C4-2B (cell line): ENCODE measurements at regions not wholly inside any gene's neighbourhood (a gene's known extent, or its start where the extent isn't known, plus 50 kb on each side); places are given as distances from the start of the nearest gene placed in this dataset.

Source experiments
- CTCF ChIP-seq: fragments of 450-650 bp; conservative IDR thresholded peaks from 2 replicates; pipeline ENCODE4 v1.5.1; 2017; ENCODE audit warnings: mild to moderate bottlenecking
- ZFX ChIP-seq: fragments of 450-650 bp; IDR thresholded peaks from 2 replicates; pipeline ENCODE4 v1.6.1; 2017

- TF ChIP-seq CTCF (peak; percentile 31), ZFX (no peak)
Measured at GRCh38 chr7:115676080-115676479, 354.5 kb downstream of the TFEC start.
